ENCODE measurements at regions not wholly inside any gene's neighbourhood (a gene's known extent, or its start where the extent isn't known, plus 50 kb on each side); places are given as distances from the start of the nearest gene placed in this dataset.
"Not testable (repeated sequence)": the region's sequence is repeated elsewhere in the genome, so short reads cannot be mapped to it uniquely, and the experiment has no call there.

- no peaks in the 10 kb centered on the region for H3K9me3 ChIP-seq
- H3K27me3 ChIP-seq = no peaks in the 10 kb centered on the region
- H3K36me3 ChIP-seq = no peaks in the 10 kb centered on the region
- no peak for TF ChIP-seq CTCF (IDR thresholded peaks at IDR 0.05)
- no peak for TF ChIP-seq POLR2AphosphoS5 (IDR thresholded peaks at IDR 0.05)
- no peak for TF ChIP-seq EP300 (IDR thresholded peaks at IDR 0.05)
- TF ChIP-seq POLR2A (IDR thresholded peaks at IDR 0.05; ENCODE audit: low read depth) = no peak
- 92% methylated on average over 7 of the region's 7 CpGs for WGBS
- DNase-seq (ENCODE audit: extremely low spot score) = no peak
- no peak overlapping the region for H3K27ac ChIP-seq (replicated peaks in 1 of 4)
- no peaks in the 10 kb centered on the region for H3K4me1 ChIP-seq
- intact Hi-C loops (cut with DNase I) = no loop called here
- no peak overlapping the region for H3K4me3 ChIP-seq
Observed at GRCh38 chr3:6743067-6743720, 117.7 kb upstream of the GRM7 start.

- TF ChIP-seq EP300 (IDR thresholded peaks at IDR 0.05) (no peak), POLR2A (IDR thresholded peaks at IDR 0.05; ENCODE audit: low read depth) (no peak), CTCF (IDR thresholded peaks at IDR 0.05) (no peak), POLR2AphosphoS5 (IDR thresholded peaks at IDR 0.05) (no peak)
- intact Hi-C loops (cut with DNase I) = no loop called here
- WGBS = 91% methylated on average over 9 of the region's 9 CpGs
Observed at GRCh38 chr3:6746443-6746842, 114.5 kb upstream of the GRM7 start.

GRCh38 chr3:6747017-6747416 is 113.9 kb upstream of the GRM7 start:
- Histone ChIP-seq H3K36me3 (no peaks in the 10 kb centered on the region), H3K27ac (replicated peaks in 1 of 4) (no peak overlapping the region), H3K4me3 (no peak overlapping the region), H3K4me1 (no peaks in the 10 kb centered on the region), H3K9me3 (no peaks in the 10 kb centered on the region), H3K27me3 (no peaks in the 10 kb centered on the region)
- no peak for DNase-seq (ENCODE audit: extremely low spot score)
- WGBS = 74% methylated on average over 4 of the region's 4 CpGs
- TF ChIP-seq CTCF (IDR thresholded peaks at IDR 0.05) (no peak), EP300 (IDR thresholded peaks at IDR 0.05) (no peak), POLR2A (IDR thresholded peaks at IDR 0.05; ENCODE audit: low read depth) (no peak), POLR2AphosphoS5 (IDR thresholded peaks at IDR 0.05) (no peak)
- intact Hi-C loops (cut with DNase I) = no loop called here

More at GRCh38 chr3:6746443-6746842, 114.5 kb upstream of the GRM7 start:
- no peak for DNase-seq (ENCODE audit: extremely low spot score)
- Histone ChIP-seq H3K27me3 (no peaks in the 10 kb centered on the region), H3K4me1 (no peaks in the 10 kb centered on the region), H3K9me3 (no peaks in the 10 kb centered on the region), H3K4me3 (no peak overlapping the region), H3K27ac (replicated peaks in 1 of 4) (no peak overlapping the region), H3K36me3 (no peaks in the 10 kb centered on the region)

GRCh38 chr3:6750782-6751181 is 110.1 kb upstream of the GRM7 start:
- Histone ChIP-seq H3K9me3 (peaks cover 0 to 10% (median 3%) of the 10 kb centered on the region in 4 donors), H3K27ac (replicated peaks in 1 of 4) (no peak overlapping the region), H3K4me3 (no peak overlapping the region), H3K27me3 (no peaks in the 10 kb centered on the region), H3K4me1 (no peaks in the 10 kb centered on the region), H3K36me3 (no peaks in the 10 kb centered on the region)
- intact Hi-C loops (cut with DNase I) = no loop called here
- DNase-seq (ENCODE audit: extremely low spot score) = no peak
- TF ChIP-seq EP300 (IDR thresholded peaks at IDR 0.05) (no peak), POLR2AphosphoS5 (IDR thresholded peaks at IDR 0.05) (no peak)

- Histone ChIP-seq H3K27me3 (no peaks in the 10 kb centered on the region), H3K9me3 (peaks cover 0 to 11% (median 3%) of the 10 kb centered on the region in 4 donors), H3K4me1 (no peaks in the 10 kb centered on the region), H3K36me3 (no peaks in the 10 kb centered on the region), H3K4me3 (no peak overlapping the region), H3K27ac (replicated peaks in 1 of 4) (no peak overlapping the region)
- DNase-seq (ENCODE audit: extremely low spot score) = no peak
- TF ChIP-seq POLR2AphosphoS5 (IDR thresholded peaks at IDR 0.05) (no peak), POLR2A (IDR thresholded peaks at IDR 0.05; ENCODE audit: low read depth) (no peak), CTCF (IDR thresholded peaks at IDR 0.05) (no peak), EP300 (IDR thresholded peaks at IDR 0.05) (no peak)
- intact Hi-C loops (cut with DNase I) = no loop called here
- WGBS = 70% methylated on average over 2 of the region's 2 CpGs
Observed at GRCh38 chr3:6753536-6753935, 107.4 kb upstream of the GRM7 start.

GRCh38 chr3:6769532-6770396 is 91.2 kb upstream of the GRM7 start:
- H3K4me3 ChIP-seq; DNase-seq (ENCODE audit: extremely low spot score); H3K27me3 ChIP-seq; H3K4me1 ChIP-seq; H3K27ac ChIP-seq (replicated peaks in 1 of 4); H3K9me3 ChIP-seq; intact Hi-C loops (cut with DNase I); H3K36me3 ChIP-seq: not testable (repeated sequence)
- WGBS = 89% methylated on average over 30 of the region's 32 CpGs
